C4-2B (cell line): ENCODE measurements at regions not wholly inside any gene's neighbourhood (a gene's known extent, or its start where the extent isn't known, plus 50 kb on each side); places are given as distances from the start of the nearest gene placed in this dataset.

ENCODE experiments used
- CTCF ChIP-seq: fragments of 450-650 bp; conservative IDR thresholded peaks from 2 replicates; pipeline ENCODE4 v1.5.1; 2017; ENCODE audit warnings: mild to moderate bottlenecking
- ZFX ChIP-seq: fragments of 450-650 bp; IDR thresholded peaks from 2 replicates; pipeline ENCODE4 v1.6.1; 2017

- no peak for TF ChIP-seq CTCF
- no peak for TF ChIP-seq ZFX
Measured at GRCh38 chr9:113678859-113679256, 197.3 kb upstream of the ZNF618 start.
